Testis (tissue), 2 donors: ENCODE measurements at regions not wholly inside any gene's neighbourhood (a gene's known extent, or its start where the extent isn't known, plus 50 kb on each side); places are given as distances from the start of the nearest gene placed in this dataset.
A peak's percentile ranks its signal among the peaks of the same experiment; 100 is the strongest.

Source experiments
- DNase-seq: peaks from one replicate; pipeline ENCODE4 v3.0.0-alpha.2; 2019
- H3K27ac ChIP-seq, 2 donors: fragments of 200-600 bp; sonication (generic); one replicate each; pipeline ENCODE4 v1.5.1; 2019
- H3K27me3 ChIP-seq: fragments of 200-600 bp; sonication (generic); one replicate; pipeline ENCODE4 v1.5.1; 2019
- H3K36me3 ChIP-seq: fragments of 200-600 bp; sonication (generic); one replicate; pipeline ENCODE4 v1.5.1; 2017; ENCODE audit warnings: low read depth; ENCODE audit errors: missing control alignments
- H3K4me1 ChIP-seq: fragments of 200-600 bp; sonication (generic); one replicate; pipeline ENCODE4 v1.5.1; 2019
- H3K4me3 ChIP-seq, 2 donors: fragments of 200-600 bp; sonication (generic); one replicate each; pipeline ENCODE4 v1.5.1; 2017 to 2019
- H3K9me3 ChIP-seq: fragments of 200-600 bp; sonication (generic); one replicate; pipeline ENCODE4 v1.5.1; 2017
- POLR2A ChIP-seq: fragments of 450-650 bp; IDR thresholded peaks from one replicate; pipeline ENCODE4 v1.6.1; 2017; ENCODE audit warnings: antibody characterized with exemption, mild to moderate bottlenecking, moderate library complexity
- WGBS, 2 donors: methylation state at CpG; one replicate each; pipeline ENCODE4 v1.1.5; 2018; 5-methylcytosine and 5-hydroxymethylcytosine counted together
- intact Hi-C: fragments of 100-400 bp; cut with DNase I; formaldehyde crosslinking; loops from one replicate; pipeline ENCODE4 v1.15.1; 2023; ENCODE audit warnings: low total_unique reads
- TF ChIP-seq, protein P1 (sequence below), 3 experiments: fragments of 450-650 bp in 2 of 3; fragments of 200-600 bp in 1 of 3; sonication (generic) in 1 of 3; IDR thresholded peaks; one replicate each; pipeline ENCODE4 v1.5.1; 2016 to 2019; ENCODE audit warnings: antibody characterized with exemption in 3 of 3, mild to moderate bottlenecking in 2 of 3, moderate library complexity in 1 of 3

DNA sequence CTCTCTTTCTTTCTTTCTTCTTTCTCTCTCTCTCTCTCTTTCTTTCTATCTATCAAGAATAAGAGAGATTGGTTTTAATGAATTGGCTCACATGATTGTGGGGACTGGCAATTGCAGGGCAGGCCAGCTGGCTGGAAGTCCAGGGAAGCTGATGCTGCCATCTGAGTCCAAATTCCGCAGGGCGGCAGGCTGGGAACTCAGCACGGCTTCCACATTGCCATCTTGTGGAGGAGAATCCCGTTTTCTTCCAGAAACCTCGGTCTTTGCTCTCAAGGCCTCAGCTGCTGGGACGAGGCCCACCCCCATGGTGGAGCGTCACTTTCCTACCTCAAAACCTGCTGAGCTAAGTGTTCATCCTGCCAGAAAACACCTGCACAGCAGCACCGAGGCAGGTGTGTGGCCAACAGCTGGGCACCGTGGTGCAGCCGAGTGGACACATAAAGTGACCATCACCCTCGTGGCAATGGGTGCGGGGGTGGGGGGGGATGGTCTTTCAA is 58.8 kb upstream of the SLCO4A1 start:
- WGBS, 2 donors, result 49 to 67% methylated on average over 12 of the region's 12 CpGs
- TF ChIP-seq, protein P1, sequence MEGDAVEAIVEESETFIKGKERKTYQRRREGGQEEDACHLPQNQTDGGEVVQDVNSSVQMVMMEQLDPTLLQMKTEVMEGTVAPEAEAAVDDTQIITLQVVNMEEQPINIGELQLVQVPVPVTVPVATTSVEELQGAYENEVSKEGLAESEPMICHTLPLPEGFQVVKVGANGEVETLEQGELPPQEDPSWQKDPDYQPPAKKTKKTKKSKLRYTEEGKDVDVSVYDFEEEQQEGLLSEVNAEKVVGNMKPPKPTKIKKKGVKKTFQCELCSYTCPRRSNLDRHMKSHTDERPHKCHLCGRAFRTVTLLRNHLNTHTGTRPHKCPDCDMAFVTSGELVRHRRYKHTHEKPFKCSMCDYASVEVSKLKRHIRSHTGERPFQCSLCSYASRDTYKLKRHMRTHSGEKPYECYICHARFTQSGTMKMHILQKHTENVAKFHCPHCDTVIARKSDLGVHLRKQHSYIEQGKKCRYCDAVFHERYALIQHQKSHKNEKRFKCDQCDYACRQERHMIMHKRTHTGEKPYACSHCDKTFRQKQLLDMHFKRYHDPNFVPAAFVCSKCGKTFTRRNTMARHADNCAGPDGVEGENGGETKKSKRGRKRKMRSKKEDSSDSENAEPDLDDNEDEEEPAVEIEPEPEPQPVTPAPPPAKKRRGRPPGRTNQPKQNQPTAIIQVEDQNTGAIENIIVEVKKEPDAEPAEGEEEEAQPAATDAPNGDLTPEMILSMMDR (IDR thresholded peaks at IDR 0.05), result no peak
- no peak for TF ChIP-seq POLR2A
- peak; percentile 41 for DNase-seq

DNA sequence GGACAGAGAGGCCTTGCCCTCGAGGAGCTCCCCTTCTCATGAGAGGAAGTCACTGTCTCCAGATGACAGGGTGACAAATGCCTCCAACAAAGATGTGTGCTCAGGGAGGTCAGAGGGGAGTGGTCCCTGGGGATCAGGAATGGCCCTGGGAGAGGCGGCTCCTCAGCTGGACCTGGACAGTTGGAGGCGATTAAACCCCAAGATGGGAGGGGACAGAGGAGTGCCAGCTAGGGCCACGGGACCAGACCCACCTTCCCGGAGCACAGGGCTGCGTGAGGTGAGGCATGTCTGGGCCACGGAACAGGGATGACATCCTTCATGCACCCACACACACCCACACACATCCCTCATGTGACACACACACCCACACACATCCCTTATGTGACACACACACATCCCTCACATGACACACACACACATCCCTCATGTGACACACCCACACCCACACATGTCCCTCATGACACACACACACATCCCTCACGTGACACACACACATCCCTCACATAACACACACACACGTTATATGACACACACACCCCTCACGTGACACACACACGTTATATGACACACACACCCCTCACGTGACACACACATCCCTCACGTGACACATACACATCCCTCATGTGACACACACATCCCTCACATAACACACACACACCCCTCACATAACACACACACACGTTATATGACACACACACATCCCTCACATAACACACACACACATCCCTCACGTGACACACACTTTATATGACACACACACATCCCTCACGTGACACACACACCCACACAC is 57.4 kb upstream of the SLCO4A1 start:
- Histone ChIP-seq H3K4me1 (no peaks in the 10 kb centered on the region), H3K36me3 (no peaks in the 10 kb centered on the region), H3K27me3 (no peaks in the 10 kb centered on the region), H3K9me3 (no peaks in the 10 kb centered on the region), H3K27ac (no peak overlapping the region), H3K4me3 (no peak overlapping the region)
- TF ChIP-seq, protein P1 (IDR thresholded peaks at IDR 0.05), result no peak
- no peak for TF ChIP-seq POLR2A
- WGBS, 2 donors, result 74 to 75% methylated on average over 16 of the region's 16 CpGs
- DNase-seq, result no peak
- intact Hi-C loops, result no loop called here

More for the DNA sequence above, 58.8 kb upstream of the SLCO4A1 start:
- Histone ChIP-seq H3K27me3 (no peaks in the 10 kb centered on the region), H3K36me3 (no peaks in the 10 kb centered on the region), H3K27ac (no peak overlapping the region), H3K4me3 (no peak overlapping the region), H3K9me3 (no peaks in the 10 kb centered on the region), H3K4me1 (no peaks in the 10 kb centered on the region)
- intact Hi-C loops, result no loop called here

DNA sequence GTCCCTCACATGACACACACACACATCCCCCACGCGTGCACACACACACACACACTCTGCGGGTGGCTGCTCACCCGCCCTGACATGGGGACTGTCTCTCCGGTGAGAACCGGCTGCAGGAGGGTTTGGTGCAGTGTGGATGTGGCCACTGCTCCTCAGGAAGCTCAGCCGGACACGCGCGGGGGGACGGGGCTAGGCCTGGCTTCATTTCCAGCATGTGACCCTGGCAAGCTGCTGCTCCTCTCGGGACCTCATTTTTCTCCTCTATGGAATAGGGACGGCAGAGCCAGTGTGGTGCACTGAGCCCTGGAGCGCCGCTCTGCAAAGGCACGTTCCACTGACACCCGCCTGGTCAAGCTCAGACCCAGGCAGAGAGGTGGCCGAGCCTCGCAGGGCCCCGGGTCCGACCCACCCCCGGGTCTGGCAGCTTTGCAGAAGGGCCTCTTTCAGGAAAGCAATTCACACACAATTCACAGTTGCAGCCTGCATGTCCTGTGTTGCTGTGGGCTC is 56.8 kb upstream of the SLCO4A1 start:
- Histone ChIP-seq H3K4me3 (no peak overlapping the region), H3K4me1 (no peaks in the 10 kb centered on the region), H3K36me3 (no peaks in the 10 kb centered on the region), H3K9me3 (no peaks in the 10 kb centered on the region), H3K27ac (no peak overlapping the region), H3K27me3 (no peaks in the 10 kb centered on the region)
- 72 to 87% methylated on average over 8 to 22 of the region's 22 CpGs for WGBS, 2 donors
- intact Hi-C loops, result no loop called here
- no peak for TF ChIP-seq POLR2A
- TF ChIP-seq, protein P1 (IDR thresholded peaks at IDR 0.05), result no peak
- no peak for DNase-seq

DNA sequence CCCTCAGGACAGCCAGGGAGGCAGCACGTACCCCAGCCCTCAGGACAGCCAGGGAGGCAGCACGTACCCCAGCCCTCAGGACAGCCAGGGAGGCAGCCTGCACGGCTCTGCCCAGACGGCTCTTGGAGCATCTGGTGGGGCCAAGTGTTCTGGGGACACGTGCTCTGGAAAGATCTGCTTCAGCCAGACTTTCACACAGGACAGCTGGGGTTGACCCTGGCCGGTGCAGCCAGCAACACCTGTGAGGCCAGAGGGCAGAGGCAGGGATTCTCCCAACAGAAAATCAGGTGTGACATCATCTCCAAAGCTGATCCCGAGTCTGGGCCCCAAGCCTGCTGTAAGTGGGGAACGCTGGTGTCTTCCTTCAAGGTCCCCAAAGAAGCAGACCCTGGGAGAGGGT is 55.5 kb upstream of the SLCO4A1 start:
- intact Hi-C loops, result no loop called here
- no peak overlapping the region for H3K4me3 ChIP-seq
- no peaks in the 10 kb centered on the region for H3K9me3 ChIP-seq
- H3K4me1 ChIP-seq, result no peaks in the 10 kb centered on the region
- DNase-seq, result no peak
- H3K36me3 ChIP-seq, result no peaks in the 10 kb centered on the region
- no peaks in the 10 kb centered on the region for H3K27me3 ChIP-seq
- TF ChIP-seq POLR2A, result no peak
- TF ChIP-seq, protein P1 (IDR thresholded peaks at IDR 0.05), result no peak
- WGBS, 2 donors, result 71 to 72% methylated on average over 3 to 8 of the region's 8 CpGs
- H3K27ac ChIP-seq, result no peak overlapping the region
